ENCODE measurements at regions not wholly inside any gene's neighbourhood (a gene's known extent, or its start where the extent isn't known, plus 50 kb on each side); places are given as distances from the start of the nearest gene placed in this dataset.

- Histone ChIP-seq H2BK15ac (ENCODE audit: low read depth, low read length) (no peak overlapping the region), H3K23ac (ENCODE audit: insufficient read length, low read depth, low read length) (no peak overlapping the region), H4K5ac (ENCODE audit: insufficient read length, low read depth, low read length) (no peak overlapping the region), H3K4me1 (ENCODE audit: insufficient read depth, low read length) (no peaks in the 10 kb centered on the region), H3K4ac (ENCODE audit: low read depth, low read length) (no peak overlapping the region), H3K4me2 (ENCODE audit: insufficient read depth, insufficient read length, low read length) (no peak overlapping the region), H3K79me2 (ENCODE audit: insufficient read depth, low read length) (no peaks in the 10 kb centered on the region), H2BK20ac (ENCODE audit: low read depth, low read length, poor library complexity, severe bottlenecking) (no peak overlapping the region), H3K79me1 (ENCODE audit: insufficient read depth, low read depth, low read length, poor library complexity, severe bottlenecking) (no peaks in the 10 kb centered on the region), H3K23me2 (ENCODE audit: insufficient read length, low read depth, low read length, poor library complexity, severe bottlenecking) (no peaks in the 10 kb centered on the region), H3K18ac (ENCODE audit: insufficient read length, low read depth, low read length) (no peak overlapping the region), H3K27me3 (ENCODE audit: insufficient read depth, low read length) (no peaks in the 10 kb centered on the region), H2AFZ (ENCODE audit: low read length) (no peak overlapping the region), H3K9me3 (ENCODE audit: control insufficient read depth, low read depth, low read length) (no peaks in the 10 kb centered on the region), H2BK12ac (ENCODE audit: insufficient read length, low read depth, low read length) (no peak overlapping the region), H3K9ac (ENCODE audit: extremely low read depth, insufficient read length, low read length) (no peak overlapping the region), H3T11ph (ENCODE audit: low read length) (no peak overlapping the region), H2BK5ac (ENCODE audit: insufficient read length, low read length) (no peak overlapping the region), H2AK5ac (ENCODE audit: insufficient read length, low read length) (no peak overlapping the region), H3K27ac (ENCODE audit: insufficient read length, low read depth, low read length) (no peak overlapping the region), H4K8ac (replicated peaks; ENCODE audit: insufficient read length, low read depth, low read length) (no peak overlapping the region), H3K56ac (ENCODE audit: insufficient read length, low read depth, low read length) (no peak overlapping the region), H4K20me1 (ENCODE audit: control insufficient read depth, insufficient read depth, insufficient read length) (no peaks in the 10 kb centered on the region), H2BK120ac (ENCODE audit: low read depth, low read length, poor library complexity, severe bottlenecking) (no peak overlapping the region), H3K14ac (ENCODE audit: insufficient read depth, low read length) (no peak overlapping the region), H4K91ac (ENCODE audit: insufficient read length, low read depth, low read length) (no peak overlapping the region)
- peaks cover 0 to 2% of the 10 kb centered on the region in 2 experiments; a peak in 2 of 5 replicates for H3K9me3 Mint-ChIP-seq
- no peak overlapping the region for H3K4me3 Mint-ChIP-seq
- no peak for DNase-seq
- no peak overlapping the region for H3K27ac Mint-ChIP-seq
- no peaks in the 10 kb centered on the region for H3K36me3 Mint-ChIP-seq (ENCODE audit: insufficient read depth in 1 of 3, low read depth in 3 of 3)
- no CpG with 5 or more reads among the region's 2 CpGs for WGBS (ENCODE audit: extremely low coverage, insufficient read length, low lambda C conversion rate)
- no peaks in the 10 kb centered on the region for H3K27me3 Mint-ChIP-seq (ENCODE audit: low read depth)
- no peak for TF ChIP-seq CTCF (conservative IDR thresholded peaks at IDR 0.05)
- H3K4me1 Mint-ChIP-seq = no peaks in the 10 kb centered on the region
These were observed 672.2 kb upstream of the CT83 start for GRCh38 chrX:117134983-117135382.
